K562 (cell line): ENCODE measurements at regions not wholly inside any gene's neighbourhood (a gene's known extent, or its start where the extent isn't known, plus 50 kb on each side); places are given as distances from the start of the nearest gene placed in this dataset.

Experiments
- ARID1B ChIP-seq: fragments of 450-650 bp; IDR thresholded peaks from 2 replicates; pipeline ENCODE4 v1.6.1; 2016; ENCODE audit warnings: antibody characterized with exemption, mild to moderate bottlenecking, inconsistent platforms
- BCOR ChIP-seq: fragments of 450-650 bp; IDR thresholded peaks from 2 replicates; pipeline ENCODE4 v1.6.1; 2016
- BRF1 ChIP-seq: IDR thresholded peaks from 3 replicates; pipeline ENCODE4 v1.6.1; 2011; ENCODE audit warnings: borderline replicate concordance, mild to moderate bottlenecking; ENCODE audit not compliant: insufficient read length; ENCODE audit errors: extremely low read depth
- CC2D1A ChIP-seq: fragments of 450-650 bp; IDR thresholded peaks from 2 replicates; pipeline ENCODE4 v1.6.1; 2017; ENCODE audit warnings: mild to moderate bottlenecking
- CTCF ChIP-seq, 3 experiments: IDR thresholded peaks in 2 of 3; conservative IDR thresholded peaks in 1 of 3; 2 replicates each; pipeline ENCODE4 v1.5.1; 2011 to 2012; ENCODE audit warnings: low read length in 3 of 3, mild to moderate bottlenecking in 3 of 3, control low read depth in 2 of 3, improper control_type of control experiment in 1 of 3, inconsistent platforms in 1 of 3, low read depth in 1 of 3, mixed read lengths in 1 of 3, moderate library complexity in 1 of 3; ENCODE audit not compliant: insufficient read depth in 2 of 3
- HINFP ChIP-seq: fragments of 450-650 bp; conservative IDR thresholded peaks from 2 replicates; pipeline ENCODE4 v1.6.1; 2016; ENCODE audit warnings: missing genetic modification characterization, low read depth, mild to moderate bottlenecking, control low read depth, missing compliant biosample characterization
- MEIS2 ChIP-seq: fragments of 450-650 bp; IDR thresholded peaks from 2 replicates; pipeline ENCODE4 v1.6.1; 2014; ENCODE audit warnings: mild to moderate bottlenecking; ENCODE audit not compliant: partially characterized antibody
- REST ChIP-seq, 2 experiments: fragments of 450-650 bp; formaldehyde crosslinking in 1 of 2; IDR thresholded peaks; 2 replicates each; pipeline versions ENCODE4 v1.4.0 to v1.6.1; 2014 to 2020; ENCODE audit warnings: mild to moderate bottlenecking in 2 of 2, borderline replicate concordance in 1 of 2, low read depth in 1 of 2
- USF2 ChIP-seq: sonication (generic); formaldehyde crosslinking; IDR thresholded peaks from 2 replicates; pipeline ENCODE4 v1.5.0; 2020; ENCODE audit warnings: missing genetic modification reagents
- ZFP1 ChIP-seq: fragments of 450-650 bp; formaldehyde crosslinking; IDR thresholded peaks from 2 replicates; pipeline ENCODE4 v1.4.0; 2020; ENCODE audit warnings: mild to moderate bottlenecking, mixed read lengths
- ZNF121 ChIP-seq: sonication (generic); formaldehyde crosslinking; conservative IDR thresholded peaks from 2 replicates; pipeline ENCODE4 v1.8.0; 2022; ENCODE audit warnings: missing genetic modification reagents
- ZNF124 ChIP-seq: sonication (generic); formaldehyde crosslinking; IDR thresholded peaks from 2 replicates; pipeline ENCODE4 v1.8.1; 2022; ENCODE audit warnings: missing genetic modification reagents
- ZNF449 ChIP-seq: fragments of 250-450 bp; sonication (Bioruptor Pico); IDR thresholded peaks from 2 replicates; pipeline ENCODE4 v1.8.0; 2022; ENCODE audit warnings: moderate library complexity, mild to moderate bottlenecking, inconsistent platforms

GRCh38 chr3:128556907-128557306 is 63.9 kb upstream of the GATA2 start (continued):
- TF ChIP-seq REST (IDR thresholded peaks at IDR 0.05; ENCODE audit: borderline replicate concordance) (no peak), REST (CRISPR knock-in tag; IDR thresholded peaks at IDR 0.05; ENCODE audit: low read depth) (no peak), CC2D1A (no peak), USF2 (no peak), CTCF (IDR thresholded peaks at IDR 0.05 in 2 of 3, conservative IDR thresholded peaks at IDR 0.05 in 1 of 3; ENCODE audit: insufficient read depth in 2 of 3, low read depth in 1 of 3, low read length in 3 of 3) (no peak), ZNF124 (CRISPR knock-in tag) (no peak), BCOR (no peak), ZNF121 (CRISPR knock-in tag) (no peak), ZFP1 (CRISPR knock-in tag) (no peak), ARID1B (no peak), BRF1 (no peak), ZNF449 (CRISPR knock-in tag) (no peak), MEIS2 (no peak), HINFP (tag) (no peak)
